ENCODE measurements at regions not wholly inside any gene's neighbourhood (a gene's known extent, or its start where the extent isn't known, plus 50 kb on each side); places are given as distances from the start of the nearest gene placed in this dataset.

DNA sequence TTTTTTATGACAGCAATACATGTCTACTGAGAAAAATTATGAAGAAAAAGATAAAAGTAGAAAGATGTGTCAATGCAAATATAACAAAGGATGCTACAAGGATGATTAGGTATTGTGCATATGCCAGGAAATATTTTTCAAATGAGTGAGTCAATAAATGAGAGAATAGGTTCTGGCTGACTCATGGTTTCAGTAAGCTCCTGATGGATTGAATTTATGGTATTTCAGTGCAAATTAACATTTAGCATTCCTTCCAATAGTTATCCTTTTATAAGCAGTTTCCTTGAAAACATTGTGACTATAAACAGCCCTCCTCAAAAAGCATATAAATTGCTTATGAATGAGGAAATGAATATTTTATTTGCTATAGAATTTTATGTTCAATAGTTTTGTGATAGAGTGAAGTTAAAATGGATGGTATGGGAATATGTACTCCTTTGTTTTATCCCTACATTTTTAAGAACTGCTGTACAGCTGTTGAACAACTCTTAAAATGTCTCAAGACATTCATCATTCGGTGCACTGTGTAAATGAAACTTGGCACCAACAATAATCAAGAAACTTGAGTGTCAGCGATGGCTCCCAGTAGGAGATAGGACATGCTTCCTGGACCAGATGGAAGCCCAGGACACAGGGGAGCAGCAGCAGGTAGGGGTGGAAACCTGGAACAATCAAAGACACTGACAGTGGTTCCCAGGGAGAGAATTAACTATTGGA is 144.7 kb downstream of the PMAIP1 start:
- CTCF ChIA-PET: no interaction called here
- Histone ChIP-seq H4K20me1 (ENCODE audit: control insufficient read depth, insufficient read depth) (no peaks in the 10 kb centered on the region), H2AFZ (ENCODE audit: control insufficient read depth, low read depth, low read length) (no peak overlapping the region), H3K79me2 (ENCODE audit: control insufficient read depth, insufficient read depth, low read length) (no peaks in the 10 kb centered on the region), H3K27ac (ENCODE audit: control insufficient read depth, insufficient read depth) (no peak overlapping the region), H3K4me2 (ENCODE audit: control insufficient read depth, insufficient read depth) (no peak overlapping the region), H3K4me3 (no peak overlapping the region), H3K4me1 (ENCODE audit: control insufficient read depth, insufficient read depth, low read length) (no peaks in the 10 kb centered on the region), H3K27me3 (replicated peaks in 1 of 2; ENCODE audit: control insufficient read depth in 2 of 2, insufficient read depth in 2 of 2, low read length in 1 of 2) (no peaks in the 10 kb centered on the region), H3K9me3 (replicated peaks; ENCODE audit: control insufficient read depth, insufficient read depth, low read length) (no peaks in the 10 kb centered on the region), H3K36me3 (ENCODE audit: control insufficient read depth in 2 of 2, insufficient read depth in 2 of 2, low read length in 1 of 2) (no peaks in the 10 kb centered on the region), H3K9ac (ENCODE audit: control insufficient read depth, insufficient read depth, low read length) (no peak overlapping the region)
- SMC1A ChIA-PET (ENCODE audit: uncharacterized antibody, unreplicated experiment): no interaction called here
- BruUV-seq (replicated peaks): no TSS peak
- ATAC-seq (no peak), DNase-seq (ENCODE audit: low read depth, low spot score) (no peak), FAIRE-seq (no peak)
- in situ Hi-C loops (cut with MboI): no loop called here
- 50% methylated on average over 2 of the region's 2 CpGs for WGBS (ENCODE audit: insufficient coverage, insufficient replicate concordance, low lambda C conversion rate, missing lambda C conversion rate)
- POLR2A ChIA-PET: no interaction called here
- RAD21 ChIA-PET (ENCODE audit: unreplicated experiment): no interaction called here
- intact Hi-C loops (cut with micrococcal nuclease; ENCODE audit: unreplicated experiment): no loop called here
- no peak for TF ChIP-seq EGR1 (IDR thresholded peaks at IDR 0.05; ENCODE audit: borderline replicate concordance in 1 of 2, low read depth in 2 of 2, low read length in 2 of 2)
- no peak for TF ChIP-seq ETV6 (conservative IDR thresholded peaks at IDR 0.05 in 1 of 2, IDR thresholded peaks at IDR 0.05 in 1 of 2; ENCODE audit: borderline replicate concordance in 1 of 2, low read depth in 1 of 2)
- TF ChIP-seq, protein P1, sequence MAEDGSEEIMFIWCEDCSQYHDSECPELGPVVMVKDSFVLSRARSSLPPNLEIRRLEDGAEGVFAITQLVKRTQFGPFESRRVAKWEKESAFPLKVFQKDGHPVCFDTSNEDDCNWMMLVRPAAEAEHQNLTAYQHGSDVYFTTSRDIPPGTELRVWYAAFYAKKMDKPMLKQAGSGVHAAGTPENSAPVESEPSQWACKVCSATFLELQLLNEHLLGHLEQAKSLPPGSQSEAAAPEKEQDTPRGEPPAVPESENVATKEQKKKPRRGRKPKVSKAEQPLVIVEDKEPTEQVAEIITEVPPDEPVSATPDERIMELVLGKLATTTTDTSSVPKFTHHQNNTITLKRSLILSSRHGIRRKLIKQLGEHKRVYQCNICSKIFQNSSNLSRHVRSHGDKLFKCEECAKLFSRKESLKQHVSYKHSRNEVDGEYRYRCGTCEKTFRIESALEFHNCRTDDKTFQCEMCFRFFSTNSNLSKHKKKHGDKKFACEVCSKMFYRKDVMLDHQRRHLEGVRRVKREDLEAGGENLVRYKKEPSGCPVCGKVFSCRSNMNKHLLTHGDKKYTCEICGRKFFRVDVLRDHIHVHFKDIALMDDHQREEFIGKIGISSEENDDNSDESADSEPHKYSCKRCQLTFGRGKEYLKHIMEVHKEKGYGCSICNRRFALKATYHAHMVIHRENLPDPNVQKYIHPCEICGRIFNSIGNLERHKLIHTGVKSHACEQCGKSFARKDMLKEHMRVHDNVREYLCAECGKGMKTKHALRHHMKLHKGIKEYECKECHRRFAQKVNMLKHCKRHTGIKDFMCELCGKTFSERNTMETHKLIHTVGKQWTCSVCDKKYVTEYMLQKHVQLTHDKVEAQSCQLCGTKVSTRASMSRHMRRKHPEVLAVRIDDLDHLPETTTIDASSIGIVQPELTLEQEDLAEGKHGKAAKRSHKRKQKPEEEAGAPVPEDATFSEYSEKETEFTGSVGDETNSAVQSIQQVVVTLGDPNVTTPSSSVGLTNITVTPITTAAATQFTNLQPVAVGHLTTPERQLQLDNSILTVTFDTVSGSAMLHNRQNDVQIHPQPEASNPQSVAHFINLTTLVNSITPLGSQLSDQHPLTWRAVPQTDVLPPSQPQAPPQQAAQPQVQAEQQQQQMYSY (CRISPR knock-in tag; IDR thresholded peaks at IDR 0.05): no peak
- TF ChIP-seq, protein P2, sequence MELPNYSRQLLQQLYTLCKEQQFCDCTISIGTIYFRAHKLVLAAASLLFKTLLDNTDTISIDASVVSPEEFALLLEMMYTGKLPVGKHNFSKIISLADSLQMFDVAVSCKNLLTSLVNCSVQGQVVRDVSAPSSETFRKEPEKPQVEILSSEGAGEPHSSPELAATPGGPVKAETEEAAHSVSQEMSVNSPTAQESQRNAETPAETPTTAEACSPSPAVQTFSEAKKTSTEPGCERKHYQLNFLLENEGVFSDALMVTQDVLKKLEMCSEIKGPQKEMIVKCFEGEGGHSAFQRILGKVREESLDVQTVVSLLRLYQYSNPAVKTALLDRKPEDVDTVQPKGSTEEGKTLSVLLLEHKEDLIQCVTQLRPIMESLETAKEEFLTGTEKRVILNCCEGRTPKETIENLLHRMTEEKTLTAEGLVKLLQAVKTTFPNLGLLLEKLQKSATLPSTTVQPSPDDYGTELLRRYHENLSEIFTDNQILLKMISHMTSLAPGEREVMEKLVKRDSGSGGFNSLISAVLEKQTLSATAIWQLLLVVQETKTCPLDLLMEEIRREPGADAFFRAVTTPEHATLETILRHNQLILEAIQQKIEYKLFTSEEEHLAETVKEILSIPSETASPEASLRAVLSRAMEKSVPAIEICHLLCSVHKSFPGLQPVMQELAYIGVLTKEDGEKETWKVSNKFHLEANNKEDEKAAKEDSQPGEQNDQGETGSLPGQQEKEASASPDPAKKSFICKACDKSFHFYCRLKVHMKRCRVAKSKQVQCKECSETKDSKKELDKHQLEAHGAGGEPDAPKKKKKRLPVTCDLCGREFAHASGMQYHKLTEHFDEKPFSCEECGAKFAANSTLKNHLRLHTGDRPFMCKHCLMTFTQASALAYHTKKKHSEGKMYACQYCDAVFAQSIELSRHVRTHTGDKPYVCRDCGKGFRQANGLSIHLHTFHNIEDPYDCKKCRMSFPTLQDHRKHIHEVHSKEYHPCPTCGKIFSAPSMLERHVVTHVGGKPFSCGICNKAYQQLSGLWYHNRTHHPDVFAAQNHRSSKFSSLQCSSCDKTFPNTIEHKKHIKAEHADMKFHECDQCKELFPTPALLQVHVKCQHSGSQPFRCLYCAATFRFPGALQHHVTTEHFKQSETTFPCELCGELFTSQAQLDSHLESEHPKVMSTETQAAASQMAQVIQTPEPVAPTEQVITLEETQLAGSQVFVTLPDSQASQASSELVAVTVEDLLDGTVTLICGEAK (IDR thresholded peaks at IDR 0.05; ENCODE audit: borderline replicate concordance): no peak

Data from GM12878 (cell line).